ENCODE measurements at regions not wholly inside any gene's neighbourhood (a gene's known extent, or its start where the extent isn't known, plus 50 kb on each side); places are given as distances from the start of the nearest gene placed in this dataset.

- H3K27me3 ChIP-seq = no peaks in the 10 kb centered on the region
- no peak for DNase-seq (ENCODE audit: low spot score in 2 of 2)
- intact Hi-C loops (cut with DNase I) = no loop called here
- H3K27ac ChIP-seq = no peak overlapping the region
- H3K4me1 ChIP-seq = no peaks in the 10 kb centered on the region
- no peak overlapping the region for H3K4me3 ChIP-seq
- H3K36me3 ChIP-seq = no peaks in the 10 kb centered on the region
- no peak for TF ChIP-seq CTCF (IDR thresholded peaks at IDR 0.05)
- peaks cover 0 to 4% of the 10 kb centered on the region in 2 donors for H3K9me3 ChIP-seq
Measured at GRCh38 chr15:46129145-46129544, 494.3 kb downstream of the SQOR start.

- no peaks in the 10 kb centered on the region for H3K27me3 ChIP-seq
- TF ChIP-seq CTCF (IDR thresholded peaks at IDR 0.05) = no peak
Measured at GRCh38 chr15:46131876-46132275, 497.0 kb downstream of the SQOR start.

GRCh38 chr15:46137443-46137842 lies 502.6 kb downstream of the SQOR start:
- intact Hi-C loops (cut with DNase I) = no loop called here
- H3K27ac ChIP-seq = no peak overlapping the region
- DNase-seq (ENCODE audit: low spot score in 2 of 2) = no peak
- TF ChIP-seq CTCF (IDR thresholded peaks at IDR 0.05) = no peak
- H3K4me1 ChIP-seq = no peaks in the 10 kb centered on the region
- no peak overlapping the region for H3K4me3 ChIP-seq
- H3K9me3 ChIP-seq = peaks cover 0 to 4% of the 10 kb centered on the region in 2 donors
- H3K36me3 ChIP-seq = no peaks in the 10 kb centered on the region
- H3K27me3 ChIP-seq = no peaks in the 10 kb centered on the region

More at GRCh38 chr15:46131876-46132275, 497.0 kb downstream of the SQOR start:
- Histone ChIP-seq H3K9me3 (peaks cover 0 to 4% of the 10 kb centered on the region in 2 donors), H3K4me1 (no peaks in the 10 kb centered on the region), H3K27ac (no peak overlapping the region), H3K4me3 (no peak overlapping the region), H3K36me3 (no peaks in the 10 kb centered on the region)
- intact Hi-C loops (cut with DNase I) = no loop called here
- no peak for DNase-seq (ENCODE audit: low spot score in 2 of 2)

GRCh38 chr15:46146002-46146401 lies 511.2 kb downstream of the SQOR start:
- TF ChIP-seq CTCF (IDR thresholded peaks at IDR 0.05) = no peak
- no peaks in the 10 kb centered on the region for H3K9me3 ChIP-seq
- H3K36me3 ChIP-seq = no peaks in the 10 kb centered on the region
- intact Hi-C loops (cut with DNase I) = no loop called here
- H3K4me3 ChIP-seq = no peak overlapping the region
- no peak overlapping the region for H3K27ac ChIP-seq
- no peaks in the 10 kb centered on the region for H3K4me1 ChIP-seq
- no peak for DNase-seq (ENCODE audit: low spot score in 2 of 2)
- H3K27me3 ChIP-seq = no peaks in the 10 kb centered on the region

GRCh38 chr15:46146915-46147314 lies 512.1 kb downstream of the SQOR start:
- no peak overlapping the region for H3K27ac ChIP-seq
- no peaks in the 10 kb centered on the region for H3K4me1 ChIP-seq
- no peaks in the 10 kb centered on the region for H3K27me3 ChIP-seq
- no peaks in the 10 kb centered on the region for H3K36me3 ChIP-seq
- H3K9me3 ChIP-seq = no peaks in the 10 kb centered on the region
- DNase-seq (ENCODE audit: low spot score in 2 of 2) = no peak
- intact Hi-C loops (cut with DNase I) = no loop called here
- H3K4me3 ChIP-seq = no peak overlapping the region
- TF ChIP-seq CTCF (IDR thresholded peaks at IDR 0.05) = no peak

GRCh38 chr15:46151786-46152185 lies 517.0 kb downstream of the SQOR start:
- intact Hi-C loops (cut with DNase I) = no loop called here
- H3K4me1 ChIP-seq = no peaks in the 10 kb centered on the region
- no peak overlapping the region for H3K4me3 ChIP-seq
- no peak for DNase-seq (ENCODE audit: low spot score in 2 of 2)
- H3K36me3 ChIP-seq = no peaks in the 10 kb centered on the region
- TF ChIP-seq CTCF (IDR thresholded peaks at IDR 0.05) = no peak
- H3K27ac ChIP-seq = no peak overlapping the region
- no peaks in the 10 kb centered on the region for H3K27me3 ChIP-seq
- H3K9me3 ChIP-seq = no peaks in the 10 kb centered on the region
